ENCODE measurements at regions not wholly inside any gene's neighbourhood (a gene's known extent, or its start where the extent isn't known, plus 50 kb on each side); places are given as distances from the start of the nearest gene placed in this dataset.

DNA sequence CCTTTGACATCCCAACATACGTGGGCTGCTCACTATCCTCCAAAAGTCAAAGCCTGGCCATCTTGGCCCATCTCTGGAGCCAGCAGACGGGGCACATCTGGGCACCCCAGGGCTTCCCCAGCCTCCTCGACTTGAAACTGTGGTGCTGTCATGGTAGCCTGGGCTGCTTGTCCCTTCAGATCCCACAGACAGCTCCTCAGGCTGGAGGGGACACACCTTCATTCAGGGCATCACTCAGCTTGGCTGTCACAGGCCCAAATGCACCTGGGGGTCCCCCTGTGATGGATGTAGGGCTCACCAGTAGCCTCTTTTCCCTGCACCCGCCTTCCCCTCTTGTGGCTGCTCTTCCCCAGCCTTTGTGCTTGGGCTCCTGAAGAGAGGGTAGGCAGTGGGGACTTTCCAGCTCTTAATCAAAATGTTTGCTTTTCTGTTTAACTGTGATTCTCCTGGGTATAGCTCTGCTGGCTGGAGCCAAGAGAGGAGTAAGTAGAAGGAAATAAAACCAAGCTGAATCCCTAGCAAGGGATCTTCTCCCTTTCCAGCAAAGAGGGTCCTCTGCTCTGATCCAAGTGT is 92.3 kb downstream of the GYPC start:
- DNase-seq: no peak

GRCh38 chr2:126748929-126749518 is 93.1 kb downstream of the GYPC start:
- DNase-seq: no peak

GRCh38 chr2:126749537-126749936 is 93.6 kb downstream of the GYPC start:
- peak in 1 of 2 donors; percentile 6 for DNase-seq

DNA sequence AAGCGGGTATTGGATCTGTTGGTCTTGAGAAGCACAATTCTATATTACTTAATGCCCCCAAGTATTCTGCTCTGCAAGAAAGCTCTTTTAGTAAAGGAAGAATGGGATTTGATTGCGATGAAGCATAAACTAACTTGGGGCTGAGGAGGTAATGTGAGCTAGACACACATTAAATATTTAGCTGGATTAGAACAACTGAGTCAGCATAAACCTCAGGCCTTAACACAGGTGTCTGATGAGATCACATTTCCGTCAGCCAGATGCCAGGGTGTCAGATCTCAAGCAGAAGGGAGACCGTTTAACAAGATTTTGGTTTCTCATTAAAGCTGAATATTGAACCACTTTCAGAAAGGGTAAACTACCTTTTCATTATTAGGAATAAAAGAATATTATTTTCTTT is 94.5 kb downstream of the GYPC start:
- no peak for DNase-seq

- no peak for DNase-seq
Observed at GRCh38 chr2:126751477-126751876, 95.5 kb downstream of the GYPC start.

GRCh38 chr2:126752876-126753275 is 96.9 kb downstream of the GYPC start:
- no peak for DNase-seq

GRCh38 chr2:126753501-126754212 is 97.7 kb downstream of the GYPC start:
- DNase-seq: no peak

DNA sequence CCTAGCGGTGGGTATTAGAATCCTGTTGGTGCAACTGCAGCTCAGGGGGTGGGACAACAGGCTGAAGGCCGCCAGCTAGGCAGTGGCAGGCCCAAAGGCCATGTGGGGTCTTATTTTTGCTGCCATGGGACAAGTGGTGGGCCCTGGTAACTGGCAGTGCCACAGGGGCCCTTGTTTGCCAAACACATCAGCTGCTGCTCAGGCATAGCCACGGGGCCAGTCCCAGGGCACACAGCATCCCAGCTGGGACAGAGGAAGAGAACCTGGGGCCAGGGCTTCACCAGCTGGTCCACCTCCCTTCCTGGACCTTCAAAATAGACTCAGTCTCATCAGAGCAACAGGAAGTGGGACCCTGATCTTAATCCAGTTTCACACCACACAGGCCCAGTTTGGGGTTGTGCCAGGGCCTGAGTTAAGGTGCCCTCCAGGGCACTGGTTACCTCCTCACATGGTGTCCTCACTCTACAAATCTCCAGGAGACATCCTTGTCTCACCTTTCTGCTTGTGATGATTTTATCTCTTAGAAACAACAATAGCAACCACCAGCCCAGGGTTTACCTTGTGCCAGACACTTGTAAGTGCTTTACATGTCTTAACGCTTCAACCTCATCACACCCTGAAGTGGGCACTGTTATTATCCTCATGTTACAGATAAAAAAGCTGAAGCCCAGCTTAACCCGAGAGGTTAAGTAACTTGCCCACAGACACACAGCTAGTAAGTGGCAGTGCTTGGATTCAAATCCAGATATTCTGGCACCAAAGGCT is 98.5 kb downstream of the GYPC start:
- DNase-seq: no peak

- DNase-seq: no peak
Observed at GRCh38 chr2:126756125-126756524, 100.2 kb downstream of the GYPC start.

DNA sequence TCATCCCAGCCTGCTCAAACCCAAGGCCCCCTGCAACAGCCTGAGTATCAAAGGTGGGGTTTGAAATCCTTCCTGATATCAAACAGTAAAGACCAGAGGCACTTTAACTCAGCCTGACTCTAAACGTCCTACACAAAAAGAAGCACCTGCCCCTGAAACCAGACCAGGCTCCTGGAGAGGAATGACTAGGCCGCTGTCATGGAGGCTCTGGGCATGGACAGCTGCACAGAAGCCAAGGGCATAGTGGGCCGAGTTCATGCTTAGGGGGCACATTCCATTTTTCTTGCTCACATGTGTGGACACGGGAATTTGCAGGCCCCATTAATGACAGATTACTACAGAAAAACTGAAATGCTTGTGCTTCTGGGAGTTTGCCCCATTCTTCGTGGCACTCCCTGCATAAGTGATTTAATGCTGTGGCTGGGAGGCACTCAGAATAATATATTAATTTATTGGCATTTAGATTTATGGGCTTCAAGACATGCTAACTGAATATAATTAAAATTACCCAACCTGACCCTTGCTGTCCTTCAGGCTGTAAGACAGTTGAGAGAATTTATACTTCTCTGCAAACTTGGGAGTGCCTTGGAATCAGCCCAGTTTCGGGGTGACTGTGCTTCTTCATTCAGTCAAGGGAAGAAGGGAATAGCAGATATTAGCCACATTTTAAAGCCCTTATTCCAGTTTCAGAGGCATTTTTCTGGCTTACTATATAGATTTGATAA is 105.5 kb downstream of the GYPC start:
- DNase-seq: no peak

GRCh38 chr2:126761981-126762878 is 106.3 kb downstream of the GYPC start:
- DNase-seq: no peak

DNA sequence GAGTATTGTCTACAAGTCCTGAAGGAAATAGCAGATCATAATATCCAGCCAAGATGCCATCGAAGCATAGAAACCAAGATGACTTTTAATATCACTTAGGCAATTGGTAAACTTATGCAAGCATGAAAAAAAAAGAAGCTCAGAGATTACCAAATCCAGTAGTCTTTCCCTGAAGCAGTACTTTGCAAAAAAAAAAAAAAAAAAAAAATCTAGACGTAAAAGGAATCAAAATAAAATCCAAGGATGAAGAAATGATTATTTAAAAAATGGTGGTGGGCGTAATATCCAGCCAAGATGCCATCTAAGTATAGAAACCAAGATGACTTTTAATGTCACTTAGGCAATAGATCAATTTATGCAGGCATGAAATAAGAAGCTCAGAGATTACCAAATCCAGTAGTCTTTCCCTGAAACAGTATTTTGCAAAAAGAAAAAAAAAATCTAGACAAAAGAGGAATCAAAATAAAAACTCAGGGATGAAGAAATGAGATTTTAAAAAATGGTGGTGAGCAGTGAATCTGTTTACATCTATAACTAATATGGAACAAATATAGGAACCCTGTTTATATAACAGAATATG is 108.8 kb downstream of the GYPC start:
- DNase-seq: no peak

DNA sequence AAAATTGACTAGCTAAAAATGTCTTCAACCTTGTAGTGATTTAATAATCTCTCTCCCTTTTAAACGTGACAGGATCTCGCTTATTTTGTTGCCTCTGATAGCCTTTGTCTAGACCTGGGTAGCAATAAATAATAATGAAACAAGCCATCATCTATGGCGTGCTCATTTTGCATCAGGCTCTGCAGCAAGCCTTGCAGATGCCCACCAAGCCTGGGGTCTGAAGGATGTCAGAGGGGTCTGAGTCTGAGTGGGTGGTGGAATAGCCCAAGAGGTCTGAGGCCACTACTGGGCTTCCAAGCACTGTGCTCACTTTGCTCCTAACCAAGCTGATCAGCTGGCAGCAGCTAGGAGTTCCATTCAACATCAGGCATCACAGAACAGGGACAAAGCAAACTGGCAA is 109.4 kb downstream of the GYPC start:
- no peak for DNase-seq

DNA sequence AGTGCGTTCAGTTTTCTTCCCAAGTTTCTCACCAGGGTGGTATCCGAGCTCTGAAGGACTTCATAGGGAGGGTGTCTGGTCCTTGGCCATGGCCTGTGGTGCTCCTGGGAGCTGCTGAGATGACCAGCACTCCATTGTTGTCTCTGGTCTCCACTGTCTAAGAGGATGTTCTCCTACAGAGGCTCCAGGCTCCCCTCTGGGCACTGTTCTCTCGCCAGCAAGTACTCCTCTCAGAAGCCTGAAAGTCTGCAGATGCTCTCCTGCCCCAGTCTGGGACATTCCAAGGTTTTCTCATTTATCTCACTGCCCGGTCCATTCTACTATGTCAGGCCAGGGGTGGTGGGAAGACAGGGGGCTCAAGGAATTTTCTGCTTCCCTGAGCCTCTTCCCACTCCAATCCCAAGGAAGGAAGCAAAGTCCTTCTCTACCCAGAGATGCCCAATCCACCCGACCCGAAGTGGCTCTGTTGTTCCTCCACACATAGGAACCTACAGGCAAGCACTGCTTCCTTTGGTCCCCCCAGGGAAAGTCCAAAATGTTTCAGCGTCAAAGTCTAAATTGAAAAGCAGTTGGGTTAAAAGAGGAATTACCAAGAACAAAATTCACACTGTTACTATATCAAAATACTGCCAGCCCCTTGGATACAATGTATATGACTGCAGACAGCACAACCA is 110.5 kb downstream of the GYPC start:
- no peak for DNase-seq

GRCh38 chr2:126766969-126767296 is 111.0 kb downstream of the GYPC start:
- DNase-seq: no peak

- no peak for DNase-seq
Observed at GRCh38 chr2:126769118-126769517, 113.2 kb downstream of the GYPC start.

DNA sequence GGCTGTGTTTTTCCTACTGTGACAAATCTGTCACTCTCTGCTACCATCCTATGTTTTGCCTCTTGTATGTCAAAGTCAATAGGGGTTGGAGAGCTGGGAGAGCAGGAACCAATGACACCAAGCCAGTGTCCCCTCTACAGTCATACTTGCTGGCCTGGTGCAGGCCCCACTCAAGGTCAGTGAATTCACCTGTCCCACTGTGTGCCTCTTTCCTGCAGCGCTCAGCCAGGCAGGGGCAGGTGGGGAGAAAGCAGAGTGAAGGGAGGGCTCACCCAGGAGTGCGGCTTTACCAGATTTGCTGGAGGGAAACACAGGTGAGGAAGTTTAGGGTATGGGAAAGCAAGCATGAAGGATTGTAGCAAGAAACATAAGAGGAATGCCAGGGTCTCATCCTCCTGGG is 114.5 kb downstream of the GYPC start:
- no peak for DNase-seq

DNA sequence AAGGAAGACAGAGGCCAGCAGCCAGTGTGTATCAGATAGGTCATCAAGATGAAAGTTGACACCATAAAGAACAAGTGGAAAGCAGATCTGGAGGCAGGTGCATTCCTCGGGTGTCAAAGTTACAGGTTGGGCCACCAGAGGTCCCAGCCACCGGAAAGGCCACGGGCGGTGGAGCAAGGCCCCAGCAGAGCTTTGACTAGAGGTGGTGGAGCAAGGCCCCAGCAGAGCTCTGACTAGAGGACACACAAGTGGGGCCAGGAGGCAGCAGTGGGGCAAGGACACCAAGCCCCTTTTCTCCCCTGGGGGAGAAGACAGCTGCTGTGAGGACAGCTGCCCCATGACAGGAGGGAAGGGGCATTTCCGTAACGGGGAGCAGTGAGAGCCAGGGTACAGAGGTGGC is 115.1 kb downstream of the GYPC start:
- no peak for DNase-seq

DNA sequence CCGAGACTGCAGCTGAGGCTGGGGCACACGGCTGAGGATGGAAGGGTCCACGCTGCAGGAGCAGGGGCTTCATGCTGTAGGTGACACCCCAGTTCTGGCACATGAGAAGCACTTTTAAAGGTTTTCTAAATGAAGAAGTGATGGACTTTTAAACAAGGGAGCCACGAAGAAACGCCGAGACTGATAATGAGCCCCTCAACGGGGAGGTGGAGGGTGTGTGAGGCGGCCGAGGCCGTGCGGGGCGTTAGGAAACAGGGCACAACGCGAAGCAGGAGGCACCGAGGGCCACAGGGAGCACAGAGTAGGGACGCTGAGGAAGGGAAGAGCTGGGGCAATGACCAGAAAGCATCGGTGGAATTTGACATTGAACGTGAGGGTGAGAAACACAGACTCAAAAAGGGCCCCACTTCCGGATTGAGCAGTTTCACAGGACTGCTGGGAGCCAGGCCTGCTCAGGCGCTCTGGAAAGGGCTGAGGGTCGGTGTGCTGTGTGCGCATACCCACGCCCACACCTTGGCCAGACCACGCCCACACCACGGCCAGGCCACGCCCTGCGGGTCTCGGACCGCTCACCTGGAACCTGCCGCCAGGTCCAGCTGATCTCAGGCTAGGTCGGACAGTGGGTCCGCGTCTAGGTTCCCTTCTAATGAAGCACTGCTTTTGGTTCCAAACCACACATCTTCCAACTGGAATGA is 115.7 kb downstream of the GYPC start:
- no peak for DNase-seq

- no peak for DNase-seq
Observed at GRCh38 chr2:126774290-126774689, 118.3 kb downstream of the GYPC start.

GRCh38 chr2:126774761-126775160 is 118.8 kb downstream of the GYPC start:
- no peak for DNase-seq

Data from bone marrow (tissue), 2 donors.